ENCODE measurements at regions not wholly inside any gene's neighbourhood (a gene's known extent, or its start where the extent isn't known, plus 50 kb on each side); places are given as distances from the start of the nearest gene placed in this dataset.

DNA sequence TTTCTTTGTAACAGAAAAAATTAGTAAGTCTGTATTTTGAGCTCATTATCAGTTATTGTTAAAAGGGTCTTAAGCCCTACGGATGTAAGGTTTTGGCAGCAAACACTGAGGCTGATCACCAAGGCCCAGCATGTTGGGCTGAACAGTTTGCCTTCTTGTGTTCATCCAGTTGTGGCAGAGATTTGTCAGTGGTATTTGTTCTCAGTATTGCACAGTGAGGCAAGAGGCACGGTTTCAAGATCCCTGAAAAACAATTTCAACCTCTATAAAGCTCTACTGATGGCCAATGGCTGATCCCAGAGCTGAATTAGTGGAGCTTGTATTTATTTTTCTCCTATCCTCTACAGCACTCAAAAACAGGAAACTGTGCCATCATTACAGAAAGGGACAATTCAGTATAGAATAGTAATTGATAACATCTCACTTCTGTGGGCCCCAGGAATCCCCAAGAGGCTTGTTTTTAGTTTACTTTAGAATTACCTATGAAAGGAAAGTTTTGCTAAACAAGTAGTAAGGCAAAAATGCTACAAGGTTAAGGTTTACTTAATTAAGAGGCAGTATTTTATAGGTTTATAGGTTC is 191.8 kb upstream of the RAB4A start:
- Histone ChIP-seq H3K4me1 (ENCODE audit: control insufficient read depth in 1 of 2, low read depth in 2 of 2) (peaks cover 0 to 5% of the 10 kb centered on the region in 2 donors), H3K27me3 (replicated peaks; ENCODE audit: insufficient read depth) (no peaks in the 10 kb centered on the region), H3K36me3 (no peaks in the 10 kb centered on the region), H3K4me3 (no peak overlapping the region), H3K27ac (no peak overlapping the region), H3K9me3 (peaks cover 8% of the 10 kb centered on the region)
- ATAC-seq (ENCODE audit: insufficient number of reproducible peaks, low FRiP score, low read depth) (no peak), DNase-seq (ENCODE audit: low spot score) (no peak)
- TF ChIP-seq, protein P1, sequence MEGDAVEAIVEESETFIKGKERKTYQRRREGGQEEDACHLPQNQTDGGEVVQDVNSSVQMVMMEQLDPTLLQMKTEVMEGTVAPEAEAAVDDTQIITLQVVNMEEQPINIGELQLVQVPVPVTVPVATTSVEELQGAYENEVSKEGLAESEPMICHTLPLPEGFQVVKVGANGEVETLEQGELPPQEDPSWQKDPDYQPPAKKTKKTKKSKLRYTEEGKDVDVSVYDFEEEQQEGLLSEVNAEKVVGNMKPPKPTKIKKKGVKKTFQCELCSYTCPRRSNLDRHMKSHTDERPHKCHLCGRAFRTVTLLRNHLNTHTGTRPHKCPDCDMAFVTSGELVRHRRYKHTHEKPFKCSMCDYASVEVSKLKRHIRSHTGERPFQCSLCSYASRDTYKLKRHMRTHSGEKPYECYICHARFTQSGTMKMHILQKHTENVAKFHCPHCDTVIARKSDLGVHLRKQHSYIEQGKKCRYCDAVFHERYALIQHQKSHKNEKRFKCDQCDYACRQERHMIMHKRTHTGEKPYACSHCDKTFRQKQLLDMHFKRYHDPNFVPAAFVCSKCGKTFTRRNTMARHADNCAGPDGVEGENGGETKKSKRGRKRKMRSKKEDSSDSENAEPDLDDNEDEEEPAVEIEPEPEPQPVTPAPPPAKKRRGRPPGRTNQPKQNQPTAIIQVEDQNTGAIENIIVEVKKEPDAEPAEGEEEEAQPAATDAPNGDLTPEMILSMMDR (IDR thresholded peaks at IDR 0.05), result no peak

DNA sequence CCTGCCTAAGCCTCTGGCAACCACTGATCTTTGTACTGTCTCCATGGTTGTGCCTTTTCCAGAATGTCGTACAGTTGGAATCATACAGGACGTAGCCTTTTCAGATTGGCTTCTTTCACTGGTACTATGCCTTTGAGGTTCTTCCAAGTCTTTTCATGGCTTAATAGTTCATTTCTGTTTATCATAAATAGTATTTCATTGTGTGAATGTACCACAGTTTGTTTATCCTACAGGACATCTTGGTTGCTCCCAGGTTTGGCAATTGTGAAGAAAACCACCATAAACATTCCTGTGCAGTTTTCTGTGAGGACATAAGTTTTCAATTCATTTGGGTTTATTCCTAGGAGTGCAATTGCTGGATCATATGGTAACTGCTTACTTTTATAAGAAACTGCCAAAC is 190.6 kb upstream of the RAB4A start:
- Histone ChIP-seq H3K4me3 (no peak overlapping the region), H3K27me3 (replicated peaks; ENCODE audit: insufficient read depth) (no peaks in the 10 kb centered on the region), H3K9me3 (peaks cover 8% of the 10 kb centered on the region), H3K27ac (no peak overlapping the region), H3K4me1 (ENCODE audit: control insufficient read depth in 1 of 2, low read depth in 2 of 2) (peaks cover 7 to 15% of the 10 kb centered on the region in 2 donors), H3K36me3 (no peaks in the 10 kb centered on the region)
- DNase-seq (ENCODE audit: low spot score) (no peak), ATAC-seq (ENCODE audit: insufficient number of reproducible peaks, low FRiP score, low read depth) (no peak)
- TF ChIP-seq, protein P1 (IDR thresholded peaks at IDR 0.05), result no peak

DNA sequence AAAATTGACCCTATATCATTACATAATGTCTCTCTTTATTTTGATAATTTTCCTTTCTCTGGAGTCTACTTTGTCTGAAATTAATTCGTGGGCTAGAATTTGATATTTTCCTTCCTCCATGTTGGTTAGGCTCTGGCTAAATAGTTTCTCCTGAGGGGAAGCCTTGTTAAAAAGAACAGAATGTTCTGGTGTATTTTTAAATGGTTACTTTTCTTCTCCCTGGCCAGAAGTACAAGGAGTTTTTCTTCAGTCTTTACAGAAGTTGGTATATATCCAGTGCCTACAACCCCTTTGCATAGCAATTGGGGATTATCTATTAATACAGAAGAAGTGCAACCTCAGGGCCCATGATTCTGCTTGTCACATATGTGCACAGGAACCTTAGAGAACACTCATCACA is 185.6 kb upstream of the RAB4A start:
- Histone ChIP-seq H3K27ac (peak overlapping the region; percentile 89 to 90), H3K9me3 (peaks cover 8% of the 10 kb centered on the region), H3K4me3 (peak overlapping the region; percentile 15), H3K4me1 (ENCODE audit: control insufficient read depth in 1 of 2, low read depth in 2 of 2) (peaks cover 21 to 60% of the 10 kb centered on the region in 2 donors), H3K36me3 (no peaks in the 10 kb centered on the region), H3K27me3 (replicated peaks; ENCODE audit: insufficient read depth) (no peaks in the 10 kb centered on the region)
- TF ChIP-seq, protein P1 (IDR thresholded peaks at IDR 0.05), result no peak
- DNase-seq (ENCODE audit: low spot score) (no peak), ATAC-seq (ENCODE audit: insufficient number of reproducible peaks, low FRiP score, low read depth) (peak; percentile 74)

DNA sequence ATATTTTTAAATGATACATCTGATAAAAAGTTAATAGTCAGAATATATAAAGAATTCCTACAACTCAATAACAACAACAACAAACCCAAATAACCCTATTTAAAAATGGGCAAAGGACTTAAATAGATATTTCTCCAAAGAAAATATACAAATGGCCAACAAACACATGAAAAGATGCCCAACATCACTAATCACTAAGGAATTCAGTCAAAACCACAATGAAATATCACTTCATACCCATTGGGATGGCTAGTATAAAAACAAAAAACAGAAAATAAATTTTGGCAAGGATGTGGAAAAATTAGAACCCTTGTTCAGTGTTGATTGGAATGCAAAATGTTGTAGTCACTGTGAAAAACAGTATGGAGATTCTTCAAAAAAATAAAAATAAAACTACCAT is 184.8 kb upstream of the RAB4A start:
- peak overlapping the region; percentile 89 to 90 for H3K27ac ChIP-seq
- no peak for ATAC-seq (ENCODE audit: insufficient number of reproducible peaks, low FRiP score, low read depth)

DNA sequence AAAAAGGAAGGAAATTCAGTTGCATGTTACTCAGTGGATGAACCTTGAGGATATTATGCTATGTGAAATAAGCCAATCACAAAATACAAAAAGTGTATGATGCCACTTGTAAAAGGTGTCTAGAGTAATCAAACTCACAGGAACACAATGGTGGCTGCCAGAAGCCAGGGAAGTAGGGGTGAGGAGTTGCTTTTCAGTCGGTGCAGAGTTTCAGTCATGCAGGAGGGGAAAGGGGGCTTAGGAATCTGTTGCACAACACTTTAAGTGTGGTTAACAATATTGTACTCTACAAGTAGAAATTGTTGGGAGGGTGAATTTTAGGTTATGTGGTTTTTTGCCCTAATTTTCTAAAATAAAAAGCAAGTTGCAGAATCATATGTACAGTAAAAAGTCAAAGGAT is 184.2 kb upstream of the RAB4A start:
- TF ChIP-seq, protein P1 (IDR thresholded peaks at IDR 0.05), result no peak
- ATAC-seq (ENCODE audit: insufficient number of reproducible peaks, low FRiP score, low read depth) (no peak), DNase-seq (ENCODE audit: low spot score) (no peak)
- Histone ChIP-seq H3K9me3 (peaks cover 8% of the 10 kb centered on the region), H3K4me3 (no peak overlapping the region), H3K4me1 (ENCODE audit: control insufficient read depth in 1 of 2, low read depth in 2 of 2) (peaks cover 24 to 72% of the 10 kb centered on the region in 2 donors), H3K27ac (peak overlapping the region; percentile 89 to 90), H3K36me3 (no peaks in the 10 kb centered on the region), H3K27me3 (replicated peaks; ENCODE audit: insufficient read depth) (no peaks in the 10 kb centered on the region)

More for the DNA sequence above, 184.8 kb upstream of the RAB4A start:
- peaks cover 8% of the 10 kb centered on the region for H3K9me3 ChIP-seq
- H3K36me3 ChIP-seq, result no peaks in the 10 kb centered on the region
- H3K4me3 ChIP-seq, result peak overlapping the region; percentile 15
- H3K4me1 ChIP-seq (ENCODE audit: control insufficient read depth in 1 of 2, low read depth in 2 of 2), result peaks cover 21 to 66% of the 10 kb centered on the region in 2 donors
- H3K27me3 ChIP-seq (replicated peaks; ENCODE audit: insufficient read depth), result no peaks in the 10 kb centered on the region
- TF ChIP-seq, protein P1 (IDR thresholded peaks at IDR 0.05), result no peak
- no peak for DNase-seq (ENCODE audit: low spot score)

Measured in thoracic aorta (tissue), 2 donors.